Astrocyte of the spinal cord (primary cell): ENCODE measurements at regions not wholly inside any gene's neighbourhood (a gene's known extent, or its start where the extent isn't known, plus 50 kb on each side); places are given as distances from the start of the nearest gene placed in this dataset.
"Not testable (repeated sequence)": the region's sequence is repeated elsewhere in the genome, so short reads cannot be mapped to it uniquely, and the experiment has no call there.

ENCODE experiments used
- DNase-seq: peaks from one replicate; pipeline ENCODE4 v3.0.0; 2011; ENCODE audit warnings: low read depth, low spot score
- H3K4me3 ChIP-seq: 2 replicates; pipeline ENCODE4 v1.5.1; 2011; ENCODE audit warnings: low read depth, mild to moderate bottlenecking, low read length, moderate library complexity
- in situ Hi-C: cut with HindIII; loops from 2 replicates; pipeline ENCODE4 v1.10.0; 2017; ENCODE audit warnings: low sequenced_read_pairs
- TF ChIP-seq, protein P1 (sequence below): IDR thresholded peaks from 2 replicates; pipeline ENCODE4 v1.5.1; 2012; ENCODE audit warnings: low read depth, mild to moderate bottlenecking, low read length, inconsistent platforms

DNA sequence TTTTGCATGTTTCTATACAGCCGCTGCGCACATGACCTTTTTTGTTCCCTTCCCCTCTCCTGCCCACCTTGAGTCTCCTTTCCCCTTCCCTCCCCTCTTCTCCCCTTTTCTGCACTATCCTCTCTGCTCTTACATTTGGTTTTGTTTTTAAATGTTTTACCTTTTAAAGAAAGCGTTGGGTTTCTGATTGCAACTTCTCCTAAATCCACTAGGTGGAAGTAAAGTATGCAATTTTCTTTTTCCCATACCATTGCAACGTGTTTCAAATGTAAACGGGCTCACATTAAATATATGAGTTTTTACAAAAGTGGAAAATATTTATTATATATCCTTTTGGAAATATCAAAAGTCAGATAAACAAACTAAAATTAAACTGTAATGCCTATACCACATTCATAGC lies 500.9 kb downstream of the DIRAS2 start:
- peak; percentile 37 for DNase-seq
- TF ChIP-seq, protein P1, sequence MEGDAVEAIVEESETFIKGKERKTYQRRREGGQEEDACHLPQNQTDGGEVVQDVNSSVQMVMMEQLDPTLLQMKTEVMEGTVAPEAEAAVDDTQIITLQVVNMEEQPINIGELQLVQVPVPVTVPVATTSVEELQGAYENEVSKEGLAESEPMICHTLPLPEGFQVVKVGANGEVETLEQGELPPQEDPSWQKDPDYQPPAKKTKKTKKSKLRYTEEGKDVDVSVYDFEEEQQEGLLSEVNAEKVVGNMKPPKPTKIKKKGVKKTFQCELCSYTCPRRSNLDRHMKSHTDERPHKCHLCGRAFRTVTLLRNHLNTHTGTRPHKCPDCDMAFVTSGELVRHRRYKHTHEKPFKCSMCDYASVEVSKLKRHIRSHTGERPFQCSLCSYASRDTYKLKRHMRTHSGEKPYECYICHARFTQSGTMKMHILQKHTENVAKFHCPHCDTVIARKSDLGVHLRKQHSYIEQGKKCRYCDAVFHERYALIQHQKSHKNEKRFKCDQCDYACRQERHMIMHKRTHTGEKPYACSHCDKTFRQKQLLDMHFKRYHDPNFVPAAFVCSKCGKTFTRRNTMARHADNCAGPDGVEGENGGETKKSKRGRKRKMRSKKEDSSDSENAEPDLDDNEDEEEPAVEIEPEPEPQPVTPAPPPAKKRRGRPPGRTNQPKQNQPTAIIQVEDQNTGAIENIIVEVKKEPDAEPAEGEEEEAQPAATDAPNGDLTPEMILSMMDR = peak; percentile 55
- no peak overlapping the region for H3K4me3 ChIP-seq
- in situ Hi-C loops = no loop called here

GRCh38 chr9:90142580-90142979 lies 500.0 kb downstream of the DIRAS2 start:
- in situ Hi-C loops = no loop called here
- no peak overlapping the region for H3K4me3 ChIP-seq
- TF ChIP-seq, protein P1 = peak; percentile 39
- peak; percentile 34 for DNase-seq

GRCh38 chr9:90147426-90147825 lies 495.2 kb downstream of the DIRAS2 start:
- TF ChIP-seq, protein P1 = no peak
- no peak overlapping the region for H3K4me3 ChIP-seq
- in situ Hi-C loops = no loop called here
- DNase-seq = no peak

GRCh38 chr9:90156318-90156717 lies 486.3 kb downstream of the DIRAS2 start:
- no peak for DNase-seq
- in situ Hi-C loops = no loop called here
- no peak overlapping the region for H3K4me3 ChIP-seq
- TF ChIP-seq, protein P1 = no peak

- DNase-seq = no peak
- in situ Hi-C loops = no loop called here
- no peak overlapping the region for H3K4me3 ChIP-seq
- TF ChIP-seq, protein P1 = no peak
These were observed 480.3 kb downstream of the DIRAS2 start for GRCh38 chr9:90162326-90162725.

GRCh38 chr9:90162819-90163218 lies 479.8 kb downstream of the DIRAS2 start:
- DNase-seq = no peak
- TF ChIP-seq, protein P1 = no peak

DNA sequence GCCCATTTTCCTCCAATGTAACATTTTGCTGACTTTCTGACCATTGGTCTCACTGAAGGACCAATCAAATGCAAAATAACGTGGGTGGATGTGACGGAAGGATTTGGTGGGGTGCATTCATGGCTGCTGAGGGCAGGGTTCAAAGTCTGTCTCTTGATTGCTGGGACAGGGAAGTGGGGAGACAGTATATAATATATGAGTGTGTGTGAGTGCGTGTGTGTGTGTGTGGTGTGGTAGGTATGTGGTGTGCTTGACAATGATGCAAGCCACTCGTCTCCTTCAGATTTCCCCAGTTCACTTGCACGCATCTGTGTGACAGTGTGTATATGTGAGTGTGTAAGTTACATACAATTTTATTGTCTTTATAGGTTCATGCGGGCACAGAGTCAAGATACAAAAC lies 477.3 kb downstream of the DIRAS2 start:
- TF ChIP-seq, protein P1 = no peak
- DNase-seq = no peak
- no peak overlapping the region for H3K4me3 ChIP-seq
- in situ Hi-C loops = no loop called here

More at GRCh38 chr9:90162819-90163218, 479.8 kb downstream of the DIRAS2 start:
- in situ Hi-C loops = no loop called here
- no peak overlapping the region for H3K4me3 ChIP-seq

GRCh38 chr9:90166374-90166773 lies 476.2 kb downstream of the DIRAS2 start:
- H3K4me3 ChIP-seq, in situ Hi-C loops, DNase-seq: not testable (repeated sequence)
